NCI-H128 (cell line): ENCODE measurements at regions not wholly inside any gene's neighbourhood (a gene's known extent, or its start where the extent isn't known, plus 50 kb on each side); places are given as distances from the start of the nearest gene placed in this dataset.

ENCODE experiments used
- DNase-seq: peaks from one replicate; lab custom pipeline; 2025; ENCODE audit not compliant: unreplicated experiment; lab: John Stamatoyannopoulos, UW

DNA sequence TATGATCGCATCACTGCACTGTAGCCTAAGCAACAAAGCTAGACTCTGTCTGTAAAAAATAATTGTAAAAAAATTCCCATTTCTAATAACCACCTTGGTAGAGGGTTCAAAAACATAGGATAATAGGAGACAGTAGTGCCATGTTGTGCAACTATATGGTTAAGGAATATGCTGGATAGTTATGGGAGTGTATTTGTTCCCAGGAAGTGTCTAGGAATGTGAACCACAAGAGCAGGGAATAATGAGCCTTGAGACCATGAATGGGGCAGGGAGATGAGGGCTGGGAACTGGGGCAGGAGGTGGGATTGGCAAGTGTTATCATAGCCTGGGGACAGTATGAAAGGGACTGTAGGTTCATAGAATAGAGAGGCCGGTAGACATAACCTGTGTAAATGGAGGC lies 50.4 kb downstream of the RUSC2 start:
- DNase-seq, result no peak

DNA sequence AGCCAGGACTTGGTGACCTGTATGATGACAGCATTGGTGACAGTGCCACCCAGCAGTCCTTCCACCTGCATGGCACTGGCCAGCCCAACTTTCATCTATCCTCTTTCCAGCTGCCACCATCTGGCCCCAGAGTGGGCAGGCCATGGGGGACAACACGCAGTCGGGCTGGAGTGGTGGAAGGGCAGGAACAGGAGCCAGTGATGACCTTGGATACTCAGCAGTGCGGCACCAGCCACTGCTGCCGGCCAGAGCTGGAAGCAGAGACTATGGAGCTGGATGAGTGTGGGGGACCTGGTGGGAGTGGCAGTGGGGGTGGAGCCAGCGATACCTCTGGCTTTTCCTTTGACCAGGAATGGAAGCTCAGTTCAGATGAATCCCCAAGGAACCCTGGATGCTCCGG lies 56.9 kb downstream of the RUSC2 start:
- DNase-seq, result no peak

DNA sequence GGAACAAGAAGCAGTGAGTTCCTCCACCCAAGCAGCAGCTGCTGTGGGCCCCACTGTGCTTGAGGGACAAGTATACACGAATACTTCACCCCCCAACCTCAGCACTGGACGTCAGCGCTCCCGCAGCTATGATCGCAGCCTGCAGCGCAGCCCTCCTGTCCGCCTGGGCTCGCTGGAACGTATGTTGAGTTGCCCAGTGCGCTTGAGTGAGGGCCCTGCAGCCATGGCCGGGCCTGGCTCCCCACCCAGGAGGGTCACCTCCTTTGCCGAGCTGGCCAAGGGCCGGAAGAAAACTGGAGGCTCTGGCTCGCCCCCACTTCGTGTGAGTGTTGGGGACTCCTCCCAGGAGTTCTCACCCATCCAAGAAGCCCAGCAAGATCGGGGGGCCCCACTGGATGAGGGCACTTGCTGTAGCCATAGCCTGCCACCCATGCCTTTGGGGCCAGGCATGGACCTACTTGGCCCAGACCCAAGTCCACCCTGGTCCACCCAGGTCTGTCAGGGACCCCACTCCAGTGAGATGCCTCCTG lies 57.1 kb upstream of the TESK1 start:
- no peak for DNase-seq

DNA sequence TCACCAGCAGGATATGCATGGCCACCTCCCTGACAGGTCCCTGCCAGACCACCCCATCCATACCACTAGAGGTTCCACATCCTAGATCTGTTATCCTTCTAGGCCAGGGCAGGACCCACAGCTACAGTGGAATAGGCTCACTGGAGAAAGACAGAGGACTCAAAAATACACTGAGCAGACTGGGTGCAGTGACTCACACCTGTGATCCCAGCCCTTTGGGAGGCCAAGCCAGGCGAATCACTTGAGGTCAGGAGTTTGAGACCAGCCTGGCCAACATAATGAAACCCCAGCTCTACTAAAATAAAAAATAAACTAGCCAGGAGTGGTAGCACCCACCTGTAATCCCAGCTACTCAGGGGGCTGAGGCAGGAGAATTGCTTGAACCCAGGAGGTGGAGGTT lies 56.5 kb upstream of the TESK1 start:
- DNase-seq, result no peak

DNA sequence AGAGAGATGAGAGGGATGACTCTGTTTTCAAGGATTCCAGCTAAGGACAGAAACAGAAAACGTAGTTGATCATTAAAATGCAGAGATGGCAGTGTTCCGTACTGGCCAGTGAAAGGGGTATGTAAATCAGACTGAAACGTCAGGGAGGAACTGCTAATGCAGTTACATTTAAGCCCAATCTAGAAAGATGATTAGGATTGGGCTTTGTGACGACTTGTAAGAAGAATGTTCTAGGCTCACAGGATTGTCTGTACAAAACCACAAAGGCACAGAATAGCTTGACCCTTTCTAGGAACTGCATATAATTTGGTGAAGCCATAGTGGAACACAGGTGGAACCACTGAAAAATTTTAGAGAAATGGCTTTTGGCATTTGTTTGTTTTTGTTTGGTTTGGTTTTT lies 55.6 kb upstream of the TESK1 start:
- no peak for DNase-seq

DNA sequence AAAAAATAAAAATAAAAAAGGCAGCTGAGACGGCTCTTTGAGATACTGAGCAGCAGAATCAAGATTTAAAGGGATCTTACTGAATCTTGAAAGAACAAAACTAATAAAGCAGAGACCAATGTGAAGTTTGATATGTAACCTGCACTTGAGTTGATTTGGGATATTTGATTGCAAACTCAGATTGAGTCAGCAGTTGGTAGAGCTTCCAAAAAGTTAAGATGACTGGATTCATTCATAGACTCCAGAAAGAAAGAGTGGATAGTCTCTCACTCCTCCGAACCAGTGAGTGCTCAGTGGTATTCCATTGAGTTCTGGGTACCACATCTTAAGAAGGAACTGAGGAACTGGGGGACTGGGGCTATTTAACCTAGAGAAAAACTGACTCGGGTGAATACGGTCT lies 52.7 kb upstream of the TESK1 start:
- DNase-seq, result no peak

DNA sequence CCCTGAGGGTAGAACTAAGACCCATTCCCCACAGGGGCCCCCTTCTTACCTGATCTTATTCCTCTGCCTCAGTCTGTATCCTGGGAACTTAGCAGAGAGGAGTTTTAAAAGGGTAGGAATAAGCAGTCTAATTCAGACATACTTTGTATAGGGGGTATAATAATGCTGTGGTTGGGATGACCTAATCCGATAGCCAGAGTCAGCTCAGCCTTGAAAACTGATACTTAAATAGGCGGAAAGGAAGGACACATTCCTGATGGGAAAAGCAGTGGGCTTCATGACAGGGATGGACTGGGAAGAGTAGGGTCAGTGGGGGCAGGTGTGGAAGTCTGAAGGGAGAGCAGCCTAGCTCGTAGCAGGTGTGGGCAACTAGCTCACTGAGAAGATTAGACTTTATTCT lies 52.2 kb upstream of the TESK1 start:
- DNase-seq, result no peak

DNA sequence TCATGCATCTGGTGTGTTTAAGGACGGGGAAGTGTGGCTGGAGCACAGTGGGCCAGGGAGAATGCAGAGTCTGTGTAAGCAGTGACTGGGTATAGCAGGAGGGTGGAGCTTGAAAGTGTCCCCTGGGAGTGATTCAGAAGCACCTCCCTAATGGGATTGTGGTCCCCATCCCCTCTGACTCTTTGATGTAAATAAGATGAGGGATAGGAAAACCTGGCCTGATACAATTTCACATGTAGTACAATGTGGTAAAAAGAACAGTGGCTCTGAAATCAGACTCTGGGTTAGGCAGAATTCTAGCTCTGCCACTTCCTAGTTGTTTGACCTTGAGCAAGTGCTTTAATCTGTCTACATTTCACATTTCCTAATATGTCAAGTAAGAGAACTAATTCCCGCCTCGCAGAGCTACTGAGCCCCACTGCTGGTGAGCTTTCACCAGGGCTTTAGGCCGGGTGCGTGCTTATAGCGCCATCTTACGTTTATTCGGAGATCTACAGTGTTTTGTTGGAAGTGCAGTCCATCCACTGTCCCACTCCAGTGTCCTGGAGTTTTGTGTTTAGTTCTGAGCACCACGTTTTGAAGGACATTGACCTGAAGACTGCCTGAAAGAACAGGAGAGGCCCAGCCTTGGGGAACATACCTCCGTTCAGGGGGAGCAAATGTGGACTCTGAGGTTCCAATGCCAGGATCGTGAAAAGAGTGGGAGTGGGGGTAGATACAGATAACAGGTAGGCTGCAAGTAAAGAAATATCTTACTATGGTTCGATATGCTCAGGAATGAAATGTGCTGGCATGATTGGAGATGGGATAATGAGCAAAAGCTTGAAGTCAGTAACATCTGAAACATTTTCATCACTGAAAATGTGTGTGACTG lies 51.2 kb upstream of the TESK1 start:
- DNase-seq, result peak; percentile 66

DNA sequence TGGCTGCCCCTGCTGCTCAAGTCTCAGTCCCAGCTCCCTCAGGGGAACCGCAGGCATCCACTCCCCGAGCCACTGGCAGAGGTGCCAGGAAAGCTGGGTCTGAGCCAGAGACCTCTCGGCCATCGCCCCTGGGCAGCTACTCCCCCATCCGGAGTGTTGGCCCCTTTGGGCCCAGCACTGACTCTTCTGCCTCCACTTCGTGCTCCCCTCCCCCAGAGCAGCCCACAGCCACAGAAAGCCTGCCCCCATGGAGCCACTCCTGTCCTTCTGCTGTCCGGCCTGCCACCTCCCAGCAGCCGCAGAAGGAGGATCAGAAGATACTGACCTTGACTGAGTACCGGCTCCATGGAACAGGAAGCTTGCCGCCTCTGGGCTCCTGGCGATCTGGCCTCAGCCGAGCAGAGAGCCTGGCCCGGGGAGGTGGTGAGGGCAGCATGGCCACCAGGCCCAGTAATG lies 49.8 kb upstream of the TESK1 start:
- no peak for DNase-seq
